Adrenal gland (tissue), 9 donors: ENCODE measurements at regions not wholly inside any gene's neighbourhood (a gene's known extent, or its start where the extent isn't known, plus 50 kb on each side); places are given as distances from the start of the nearest gene placed in this dataset.
"Not testable (repeated sequence)": the region's sequence is repeated elsewhere in the genome, so short reads cannot be mapped to it uniquely, and the experiment has no call there.

Experiments used
- DNase-seq, 7 donors: peaks; one replicate each; pipeline ENCODE4 v3.0.0-alpha.2; 2019 to 2020
- H3K27ac ChIP-seq, 5 donors: fragments of 200-600 bp; sonication (generic) in 4 of 5; 1 replicate in 3 of 5; 2 replicates in 2 of 5; pipeline versions ENCODE4 v1.5.1 to v1.8.0; 2016 to 2020; ENCODE audit warnings: mild to moderate bottlenecking in 1 of 5
- H3K27me3 ChIP-seq: fragments of 200-600 bp; 2 replicates; pipeline ENCODE4 v1.8.0; 2021
- H3K36me3 ChIP-seq, 2 donors: fragments of 200-600 bp; replicated peaks in 1 of 2; 1 replicate in 1 of 2; 2 replicates in 1 of 2; pipeline versions ENCODE4 v1.5.1 to v1.8.0; 2018 to 2022
- H3K4me1 ChIP-seq, 2 donors: fragments of 200-600 bp; replicated peaks in 1 of 2; 1 replicate in 1 of 2; 2 replicates in 1 of 2; pipeline versions ENCODE4 v1.5.1 to v1.8.0; 2018 to 2021
- H3K4me3 ChIP-seq, 4 donors: fragments of 200-600 bp; sonication (generic) in 3 of 4; one replicate each; pipeline ENCODE4 v1.5.1; 2016 to 2018
- H3K9me3 ChIP-seq, 3 donors: fragments of 200-600 bp; sonication (generic) in 1 of 3; replicated peaks in 1 of 3; 1 replicate in 2 of 3; 2 replicates in 1 of 3; pipeline versions ENCODE4 v1.5.1 to v1.8.0; 2016 to 2021
- CTCF ChIP-seq, 6 experiments: fragments of 450-650 bp in 4 of 6; fragments of 200-600 bp in 2 of 6; sonication (generic) in 1 of 6; IDR thresholded peaks; 1 replicate in 5 of 6; 2 replicates in 1 of 6; pipeline versions ENCODE4 v1.5.1 to v1.8.0; 2016 to 2021; ENCODE audit warnings: antibody characterized with exemption in 6 of 6, mild to moderate bottlenecking in 2 of 6, moderate library complexity in 1 of 6
- POLR2A ChIP-seq, 2 donors: fragments of 450-650 bp; IDR thresholded peaks; one replicate each; pipeline ENCODE4 v1.6.1; 2017; ENCODE audit warnings: antibody characterized with exemption in 2 of 2, mild to moderate bottlenecking in 2 of 2, moderate library complexity in 1 of 2
- WGBS, 4 donors: extraction: QIAGEN DNeasy Blood & Tissue Kit in 2 of 4; methylation state at CpG; one replicate each; pipeline versions ENCODE4 v1.1.5 to v1.1.7; 2013 to 2017; 5-methylcytosine and 5-hydroxymethylcytosine counted together
- intact Hi-C, 2 donors: fragments of 100-400 bp; cut with DNase I; formaldehyde crosslinking; loops; one replicate each; pipeline versions ENCODE4 v1.14.1 to v1.15.0; 2022 to 2023
- donor health status: healthy with polysubstance abuse.
- donor health status: Bipolar disorder and iron deficiency.
- donor health status: DM: yes; HTN: yes; CAD: no.
- donor health status: DM: no; HTN: no; CAD: no.
- donor health status: DM: no; HTN: no; CAD: no.

GRCh38 chr6:84575264-84575663 is 189.1 kb downstream of the TBX18 start:
- 52 to 67% (median 61%) methylated on average over 1 of the region's 1 CpG for WGBS, 4 donors
- no peaks in the 10 kb centered on the region for H3K36me3 ChIP-seq
- no peak overlapping the region for H3K27ac ChIP-seq
- intact Hi-C loops = no loop called here
- H3K4me3 ChIP-seq = no peak overlapping the region
- TF ChIP-seq POLR2A (IDR thresholded peaks at IDR 0.05) (no peak), CTCF (IDR thresholded peaks at IDR 0.05) (no peak)
- DNase-seq = no peak
- H3K9me3 ChIP-seq = peaks cover 0 to 5% (median 0%) of the 10 kb centered on the region in 3 donors
- H3K4me1 ChIP-seq = no peaks in the 10 kb centered on the region
- H3K27me3 ChIP-seq = no peaks in the 10 kb centered on the region

GRCh38 chr6:84569882-84570281 is 194.5 kb downstream of the TBX18 start:
- Histone ChIP-seq H3K9me3 (peaks cover 0 to 5% (median 0%) of the 10 kb centered on the region in 3 donors), H3K27ac (no peak overlapping the region), H3K4me1 (no peaks in the 10 kb centered on the region), H3K27me3 (no peaks in the 10 kb centered on the region), H3K4me3 (no peak overlapping the region), H3K36me3 (no peaks in the 10 kb centered on the region)
- no peak for DNase-seq
- intact Hi-C loops = no loop called here
- TF ChIP-seq CTCF (IDR thresholded peaks at IDR 0.05) (no peak), POLR2A (IDR thresholded peaks at IDR 0.05) (no peak)

GRCh38 chr6:84568971-84569370 is 195.4 kb downstream of the TBX18 start:
- peaks cover 0 to 5% (median 0%) of the 10 kb centered on the region in 3 donors for H3K9me3 ChIP-seq
- H3K27ac ChIP-seq = no peak overlapping the region
- no peak overlapping the region for H3K4me3 ChIP-seq
- TF ChIP-seq CTCF (IDR thresholded peaks at IDR 0.05) (no peak), POLR2A (IDR thresholded peaks at IDR 0.05) (no peak)
- H3K27me3 ChIP-seq = no peaks in the 10 kb centered on the region
- H3K4me1 ChIP-seq = no peaks in the 10 kb centered on the region
- no peaks in the 10 kb centered on the region for H3K36me3 ChIP-seq
- intact Hi-C loops = no loop called here
- DNase-seq = no peak

GRCh38 chr6:84565718-84566117 is 198.7 kb downstream of the TBX18 start:
- H3K4me1 ChIP-seq, intact Hi-C loops, DNase-seq, H3K4me3 ChIP-seq, H3K27ac ChIP-seq, H3K27me3 ChIP-seq, H3K36me3 ChIP-seq, H3K9me3 ChIP-seq: not testable (repeated sequence)
- 82 to 97% (median 88%) methylated on average over 6 of the region's 6 CpGs for WGBS, 4 donors

- DNase-seq = no peak
- Histone ChIP-seq H3K9me3 (no peaks in the 10 kb centered on the region), H3K4me3 (no peak overlapping the region), H3K27ac (no peak overlapping the region), H3K4me1 (no peaks in the 10 kb centered on the region), H3K36me3 (no peaks in the 10 kb centered on the region), H3K27me3 (no peaks in the 10 kb centered on the region)
- 55 to 66% (median 61%) methylated on average over 9 of the region's 9 CpGs for WGBS, 4 donors
- intact Hi-C loops = no loop called here
- TF ChIP-seq POLR2A (IDR thresholded peaks at IDR 0.05) = no peak
- TF ChIP-seq CTCF (IDR thresholded peaks at IDR 0.05) = no peak
Measured at GRCh38 chr6:84560436-84561390, 203.7 kb downstream of the TBX18 start.
